Left renal pelvis (tissue), 4 donors: ENCODE measurements at regions not wholly inside any gene's neighbourhood (a gene's known extent, or its start where the extent isn't known, plus 50 kb on each side); places are given as distances from the start of the nearest gene placed in this dataset.
"Not testable (repeated sequence)": the region's sequence is repeated elsewhere in the genome, so short reads cannot be mapped to it uniquely, and the experiment has no call there.

ENCODE experiments used
- DNase-seq, 4 donors: peaks; one replicate each; pipeline ENCODE4 v3.0.0-alpha.2; 2013; ENCODE audit warnings: low read depth in 4 of 4, low spot score in 3 of 4

- no peak for DNase-seq
These were observed 334.8 kb downstream of the TEX13C start for GRCh38 chrX:125654501-125654900.

- DNase-seq = no peak
These were observed 354.1 kb downstream of the TEX13C start for GRCh38 chrX:125673758-125674157.

GRCh38 chrX:125678258-125678657, 358.6 kb downstream of the TEX13C start:
- no peak for DNase-seq

- no peak for DNase-seq
These were observed 360.7 kb downstream of the TEX13C start for GRCh38 chrX:125680366-125680765.

GRCh38 chrX:125681058-125681457, 361.4 kb downstream of the TEX13C start:
- DNase-seq = no peak

GRCh38 chrX:125681507-125681906, 361.8 kb downstream of the TEX13C start:
- DNase-seq = no peak

- not testable (repeated sequence) for DNase-seq
These were observed 370.9 kb downstream of the TEX13C start for GRCh38 chrX:125690522-125690921.

- DNase-seq = no peak
These were observed 374.5 kb downstream of the TEX13C start for GRCh38 chrX:125694171-125694570.

- DNase-seq = no peak
These were observed 389.4 kb downstream of the TEX13C start for GRCh38 chrX:125709074-125709473.

GRCh38 chrX:125709532-125709931, 389.9 kb downstream of the TEX13C start:
- DNase-seq = no peak

GRCh38 chrX:125710403-125711062, 390.9 kb downstream of the TEX13C start:
- no peak for DNase-seq

- no peak for DNase-seq
These were observed 391.4 kb downstream of the TEX13C start for GRCh38 chrX:125711103-125711502.

- DNase-seq = no peak
These were observed 394.0 kb downstream of the TEX13C start for GRCh38 chrX:125713633-125714032.

- DNase-seq = no peak
These were observed 407.4 kb downstream of the TEX13C start for GRCh38 chrX:125727117-125727516.

- no peak for DNase-seq
These were observed 416.5 kb downstream of the TEX13C start for GRCh38 chrX:125736008-125736729.

GRCh38 chrX:125742811-125743210, 423.1 kb downstream of the TEX13C start:
- no peak for DNase-seq

GRCh38 chrX:125744914-125745313, 421.2 kb downstream of the DCAF12L2 start:
- no peak for DNase-seq

- no peak for DNase-seq
These were observed 408.1 kb downstream of the DCAF12L2 start for GRCh38 chrX:125757794-125758564.

- DNase-seq = no peak
These were observed 407.3 kb downstream of the DCAF12L2 start for GRCh38 chrX:125758819-125759218.

GRCh38 chrX:125762954-125763353, 403.1 kb downstream of the DCAF12L2 start:
- no peak for DNase-seq

GRCh38 chrX:125765347-125765746, 400.7 kb downstream of the DCAF12L2 start:
- no peak for DNase-seq

GRCh38 chrX:125769628-125770027, 396.5 kb downstream of the DCAF12L2 start:
- no peak for DNase-seq
